ENCODE measurements at regions not wholly inside any gene's neighbourhood (a gene's known extent, or its start where the extent isn't known, plus 50 kb on each side); places are given as distances from the start of the nearest gene placed in this dataset.

DNA sequence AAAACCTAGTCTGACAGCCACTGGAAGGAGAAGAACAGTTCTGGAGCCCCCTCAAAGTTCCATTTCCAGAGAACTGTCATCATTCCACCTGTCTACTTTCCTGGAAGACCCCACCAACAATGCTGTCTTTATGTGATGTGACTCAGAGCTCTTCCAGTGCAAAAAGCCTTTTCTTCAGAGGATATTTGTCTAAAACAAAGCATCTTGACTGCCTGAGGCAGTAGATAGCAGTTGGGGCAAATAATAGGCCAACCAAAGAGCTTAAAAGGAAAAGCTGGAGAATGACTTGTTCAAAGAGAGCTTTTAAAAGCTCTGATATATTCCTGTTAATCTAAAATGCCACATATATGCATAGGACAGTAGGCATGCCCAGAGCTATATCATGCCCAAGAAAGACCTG is 62.6 kb downstream of the MIS18A start:
- intact Hi-C loops (cut with DNase I): no loop called here
- no peak for DNase-seq (ENCODE audit: low spot score)

DNA sequence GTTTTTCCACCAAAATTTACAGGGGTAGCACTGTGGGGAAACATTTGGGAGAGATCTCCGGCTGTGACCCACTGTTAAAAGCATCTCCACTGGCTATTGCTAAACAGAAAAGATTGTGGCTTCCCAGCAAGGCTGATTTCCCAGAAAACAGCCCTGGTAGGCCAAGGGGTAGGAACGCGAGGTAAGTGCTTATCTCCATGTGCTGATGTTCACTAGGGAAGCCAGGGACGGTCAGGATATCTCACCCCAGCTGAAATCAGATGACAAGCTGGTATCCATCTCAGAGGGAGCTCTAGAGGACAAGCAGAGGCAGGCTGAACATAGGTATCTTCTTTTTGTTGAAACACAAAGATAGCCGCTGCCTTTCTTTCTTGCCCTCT is 63.6 kb downstream of the MIS18A start:
- intact Hi-C loops (cut with DNase I): no loop called here
- no peak for DNase-seq (ENCODE audit: low spot score)

DNA sequence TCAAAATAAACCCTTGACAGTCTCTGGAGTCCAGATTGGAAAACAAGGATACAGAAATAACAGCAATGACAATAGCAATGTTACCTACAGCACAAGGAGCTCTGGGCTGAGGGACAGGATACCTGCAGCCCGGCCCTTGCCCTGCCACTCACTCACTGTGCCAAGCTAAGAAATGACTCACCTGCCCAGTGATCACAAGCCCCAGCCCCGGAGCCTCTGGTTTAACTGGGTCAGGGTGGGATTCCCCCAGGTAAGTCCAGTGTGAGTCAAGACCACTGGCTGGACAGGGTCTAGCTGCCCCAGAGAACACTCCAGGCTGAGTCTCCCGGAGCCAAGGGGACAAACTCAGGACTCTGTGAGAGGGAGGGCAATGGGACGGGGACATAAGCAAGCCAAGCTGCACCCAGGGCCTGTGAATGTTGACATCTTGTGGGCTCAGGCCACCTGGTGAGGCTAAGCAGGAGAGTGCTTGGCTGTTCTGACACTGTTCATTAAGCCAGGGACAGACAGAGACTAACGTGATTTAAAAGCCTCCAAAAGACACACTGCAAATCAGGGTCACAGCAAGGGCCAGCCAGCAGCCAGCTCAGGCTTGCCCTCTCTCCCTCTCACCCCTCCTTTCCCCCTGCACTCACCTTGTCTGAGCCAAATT is 64.1 kb downstream of the MIS18A start:
- intact Hi-C loops (cut with DNase I): no loop called here
- DNase-seq (ENCODE audit: low spot score): no peak

DNA sequence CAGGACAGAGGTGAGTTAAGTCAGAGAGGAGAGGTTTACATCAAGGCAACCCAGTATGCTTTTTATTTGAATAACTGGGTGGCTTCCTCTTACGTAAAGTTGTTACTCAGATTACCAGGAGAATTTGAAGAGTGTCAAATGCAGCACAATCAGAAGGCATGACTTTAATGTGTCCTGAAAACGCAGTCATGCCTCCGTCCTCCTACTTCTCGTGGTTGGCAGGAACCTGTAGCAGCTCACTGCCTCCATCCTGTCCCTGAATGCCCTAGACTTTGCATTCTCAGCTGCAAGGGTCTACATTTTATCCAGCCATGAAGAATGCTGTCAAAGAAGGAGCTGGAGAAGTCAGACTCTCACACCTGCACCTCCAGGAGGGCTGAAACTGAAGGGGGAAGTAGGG is 66.7 kb downstream of the MIS18A start:
- no peak for DNase-seq (ENCODE audit: low spot score)
- intact Hi-C loops (cut with DNase I): no loop called here

DNA sequence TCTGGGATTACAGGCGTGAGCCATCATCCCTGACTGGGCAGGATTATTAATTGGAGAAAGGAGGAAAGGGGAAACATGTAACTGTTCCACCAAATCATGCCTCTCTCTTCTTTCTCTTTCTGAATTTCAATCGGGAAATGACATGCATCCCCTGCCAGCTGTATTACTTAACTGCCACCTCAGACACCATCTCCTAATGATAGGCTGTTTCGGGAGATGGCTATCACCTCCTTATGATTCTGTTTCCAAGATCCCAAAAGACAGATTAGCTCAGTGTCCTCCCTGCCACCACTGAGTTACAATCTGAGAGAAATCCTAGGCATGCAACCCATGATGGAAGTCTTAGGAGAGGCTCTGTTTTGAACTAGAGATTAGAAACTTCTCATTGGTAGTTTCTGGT is 67.5 kb downstream of the MIS18A start:
- no peak for DNase-seq (ENCODE audit: low spot score)
- intact Hi-C loops (cut with DNase I): no loop called here

DNA sequence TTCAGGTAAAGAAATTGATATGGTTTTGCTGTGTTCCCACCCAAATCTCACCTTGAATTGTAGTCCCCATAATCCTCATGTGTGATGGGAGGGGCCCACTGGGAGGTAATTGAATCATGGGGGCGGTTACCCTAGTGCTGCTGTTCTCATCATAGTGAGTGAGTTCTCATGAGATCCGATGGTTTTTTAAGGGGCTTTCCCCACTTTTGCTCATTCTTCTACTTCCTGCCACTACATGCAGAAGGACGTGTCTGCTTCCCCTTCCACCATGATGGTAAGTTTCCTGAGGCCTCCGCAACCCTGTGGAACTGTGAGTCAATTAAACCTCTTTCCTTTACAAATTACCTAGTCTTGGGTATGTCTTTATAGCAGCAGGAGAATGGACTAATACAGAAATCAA is 69.3 kb downstream of the MIS18A start:
- intact Hi-C loops (cut with DNase I): no loop called here
- DNase-seq (ENCODE audit: low spot score): no peak

DNA sequence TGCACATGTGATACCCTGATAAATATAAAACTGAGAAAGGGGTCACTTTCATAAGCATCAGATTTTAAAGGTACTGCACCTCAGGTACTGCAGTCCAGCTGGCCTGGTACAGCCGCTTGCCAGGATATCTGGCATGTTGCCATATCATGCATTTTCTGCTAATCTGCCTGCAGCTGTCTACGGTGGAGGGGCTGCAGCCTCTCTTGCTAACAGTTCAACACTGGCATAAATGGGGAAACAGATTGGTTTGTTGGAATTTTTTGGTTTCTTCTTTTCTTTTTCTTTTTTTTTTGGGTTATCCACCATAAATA is 71.5 kb downstream of the MIS18A start:
- intact Hi-C loops (cut with DNase I): no loop called here
- no peak for DNase-seq (ENCODE audit: low spot score)

DNA sequence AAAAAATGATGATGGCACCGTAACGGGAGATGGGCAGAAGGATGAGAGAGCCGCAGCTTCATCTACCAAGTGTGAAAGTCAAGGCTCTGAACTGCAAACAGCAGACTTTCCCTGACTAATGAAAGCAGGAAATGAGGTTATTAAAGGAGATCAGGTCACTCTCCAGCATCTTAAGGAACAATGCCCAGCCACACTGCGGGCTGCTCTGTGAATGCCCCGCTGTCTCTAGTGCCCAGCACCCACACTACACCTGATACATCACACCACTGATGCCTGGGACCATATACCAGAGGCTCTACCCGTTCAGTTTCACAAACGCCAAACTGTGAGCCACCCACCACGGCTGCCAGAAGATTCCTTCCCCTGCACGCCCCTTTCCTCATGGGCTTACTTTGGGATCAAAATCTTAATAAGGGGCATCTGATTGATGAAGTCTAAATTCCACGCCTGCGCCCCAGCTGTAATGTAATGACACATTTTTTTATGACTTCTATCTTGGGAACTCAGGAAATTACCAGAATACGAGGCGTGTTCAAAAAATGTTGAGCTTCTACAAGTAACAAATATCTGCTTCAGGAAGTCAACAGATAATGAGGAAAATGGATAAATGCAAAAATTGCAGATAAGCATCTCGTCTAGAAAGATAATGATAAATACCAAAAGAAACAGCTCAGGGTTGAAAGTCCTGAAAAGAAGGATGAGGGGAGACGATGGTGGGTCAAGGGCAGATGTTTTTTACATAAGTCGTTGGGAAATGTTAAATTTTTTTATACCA is 72.0 kb downstream of the MIS18A start:
- DNase-seq (ENCODE audit: low spot score): no peak
- intact Hi-C loops (cut with DNase I): no loop called here

DNA sequence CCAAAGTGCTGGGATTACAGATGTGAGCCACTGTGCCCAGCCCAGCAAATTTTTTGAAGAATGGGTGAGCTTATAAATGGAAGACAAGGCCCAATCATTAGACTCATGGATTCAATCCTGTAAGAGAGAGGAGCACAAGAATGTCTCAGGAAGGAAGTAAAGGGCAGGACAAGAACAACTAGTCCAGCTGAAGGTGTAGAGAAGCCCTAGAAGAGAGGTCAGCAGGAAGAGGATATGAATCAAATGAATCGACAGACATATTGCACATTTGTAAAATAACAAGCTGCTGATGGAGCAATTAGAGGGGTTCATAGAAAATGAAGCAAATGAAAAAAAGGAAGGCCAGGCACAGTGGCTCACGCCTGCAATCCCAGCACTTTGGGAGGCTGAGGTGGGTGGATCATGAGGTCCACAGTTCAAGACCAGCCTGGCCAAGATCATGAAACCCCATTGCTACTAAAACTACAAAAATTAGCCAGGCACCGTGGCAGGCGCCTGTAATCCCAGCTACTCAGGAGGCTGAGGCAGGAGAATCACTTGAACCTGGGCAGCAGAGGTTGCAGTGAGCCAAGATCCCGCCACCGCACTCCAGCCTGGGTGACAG is 74.9 kb downstream of the MIS18A start:
- intact Hi-C loops (cut with DNase I): no loop called here
- no peak for DNase-seq (ENCODE audit: low spot score)

DNA sequence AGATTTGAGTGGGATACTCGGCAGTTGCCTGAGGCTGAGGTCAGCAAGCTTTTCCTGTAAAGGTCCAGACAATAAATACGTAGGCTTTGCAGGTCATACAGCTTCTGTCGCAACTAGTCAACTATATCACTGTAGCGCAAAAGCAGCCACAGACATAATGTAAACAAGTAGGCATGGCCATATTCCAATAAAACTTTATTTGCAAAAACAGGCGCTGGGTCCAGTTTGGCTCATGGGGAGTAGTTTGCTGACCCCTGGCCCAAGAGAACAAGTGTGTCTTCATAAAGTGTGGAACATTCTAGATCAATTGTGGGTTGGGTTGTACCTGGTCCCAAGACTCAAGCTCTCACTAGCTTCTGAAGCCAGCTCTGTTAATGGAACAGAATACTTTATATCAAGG is 78.8 kb downstream of the MIS18A start:
- no peak for DNase-seq (ENCODE audit: low spot score)
- intact Hi-C loops (cut with DNase I): no loop called here

DNA sequence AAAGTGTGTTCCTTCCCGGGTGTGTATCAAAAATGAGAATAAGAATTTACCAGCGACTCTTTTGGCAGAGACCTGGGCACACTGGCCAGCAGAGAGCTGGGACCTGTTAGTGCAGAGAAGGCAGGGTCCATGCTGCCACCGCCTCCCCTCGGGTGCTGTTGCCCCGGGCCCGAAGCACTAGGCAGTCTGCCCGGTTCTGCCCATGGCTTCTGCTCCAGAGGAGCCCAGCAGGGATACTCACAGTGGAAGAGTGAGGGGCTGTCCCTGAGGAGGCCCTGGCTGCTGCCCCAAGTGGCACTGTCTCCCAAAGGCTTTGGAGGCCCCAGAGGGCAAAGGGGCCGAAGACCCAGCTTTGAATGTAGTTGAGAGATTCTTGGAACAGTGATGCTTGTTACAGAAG is 80.5 kb downstream of the MIS18A start:
- intact Hi-C loops (cut with DNase I): no loop called here
- DNase-seq (ENCODE audit: low spot score): no peak

DNA sequence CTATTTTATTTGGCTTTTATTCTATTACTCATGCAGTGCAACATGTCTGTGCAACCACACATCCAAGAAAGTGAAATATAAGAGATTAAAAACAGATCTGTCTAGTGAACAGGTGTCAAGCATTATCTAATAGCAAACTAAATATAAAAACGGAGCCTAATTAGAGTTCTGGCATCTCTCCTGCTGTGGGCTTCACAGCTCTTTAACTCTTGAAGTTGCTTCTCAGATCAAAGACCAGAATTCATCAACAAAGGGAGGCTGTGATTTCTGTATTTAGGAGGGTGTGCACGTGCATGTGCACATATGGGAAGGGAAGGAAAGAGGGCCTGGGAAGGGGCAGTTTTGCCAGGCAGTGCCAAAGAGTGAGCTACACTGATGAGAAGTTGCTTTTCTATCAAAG is 81.0 kb downstream of the MIS18A start:
- intact Hi-C loops (cut with DNase I): no loop called here
- DNase-seq (ENCODE audit: low spot score): no peak

DNA sequence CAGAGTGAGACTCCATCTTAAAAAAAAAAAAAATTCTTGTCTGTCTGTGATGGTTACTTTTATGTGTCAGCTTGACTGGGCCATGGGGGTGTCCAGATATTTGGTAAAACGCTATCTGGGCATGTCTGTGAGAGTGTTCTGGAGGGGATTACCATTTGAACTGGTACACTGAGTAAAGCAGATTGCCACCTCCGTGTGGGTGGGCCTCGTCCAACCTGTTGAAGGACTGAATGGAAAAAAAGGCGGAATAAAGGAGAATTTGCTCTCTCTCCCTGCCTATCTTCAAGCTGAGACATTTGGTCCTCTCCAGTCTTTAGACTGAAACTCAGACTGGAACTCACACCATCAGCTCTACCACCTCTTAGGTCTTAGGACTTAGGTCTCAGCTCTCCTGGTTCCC is 82.8 kb downstream of the MIS18A start:
- intact Hi-C loops (cut with DNase I): no loop called here

DNA sequence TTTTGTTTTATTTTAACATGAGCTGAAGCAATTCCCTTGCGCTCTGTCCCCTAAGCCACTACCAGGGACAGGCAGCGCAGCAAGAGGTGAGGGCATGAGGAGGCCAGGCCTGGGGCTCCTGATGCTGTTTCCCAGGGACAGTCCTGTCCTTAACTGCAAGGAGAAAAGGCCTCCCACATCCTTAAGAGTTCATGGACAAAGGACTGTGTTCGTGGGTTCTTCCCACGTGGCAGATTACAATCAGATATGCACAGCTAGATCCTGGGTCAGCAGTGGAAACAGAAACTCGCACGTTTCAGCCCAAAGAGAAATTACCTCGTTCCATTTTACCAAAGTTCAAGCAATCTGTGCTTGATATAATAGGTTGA is 85.8 kb downstream of the MIS18A start:
- DNase-seq (ENCODE audit: low spot score): no peak
- intact Hi-C loops (cut with DNase I): no loop called here

More for the DNA sequence above, 82.8 kb downstream of the MIS18A start:
- DNase-seq (ENCODE audit: low spot score): no peak

DNA sequence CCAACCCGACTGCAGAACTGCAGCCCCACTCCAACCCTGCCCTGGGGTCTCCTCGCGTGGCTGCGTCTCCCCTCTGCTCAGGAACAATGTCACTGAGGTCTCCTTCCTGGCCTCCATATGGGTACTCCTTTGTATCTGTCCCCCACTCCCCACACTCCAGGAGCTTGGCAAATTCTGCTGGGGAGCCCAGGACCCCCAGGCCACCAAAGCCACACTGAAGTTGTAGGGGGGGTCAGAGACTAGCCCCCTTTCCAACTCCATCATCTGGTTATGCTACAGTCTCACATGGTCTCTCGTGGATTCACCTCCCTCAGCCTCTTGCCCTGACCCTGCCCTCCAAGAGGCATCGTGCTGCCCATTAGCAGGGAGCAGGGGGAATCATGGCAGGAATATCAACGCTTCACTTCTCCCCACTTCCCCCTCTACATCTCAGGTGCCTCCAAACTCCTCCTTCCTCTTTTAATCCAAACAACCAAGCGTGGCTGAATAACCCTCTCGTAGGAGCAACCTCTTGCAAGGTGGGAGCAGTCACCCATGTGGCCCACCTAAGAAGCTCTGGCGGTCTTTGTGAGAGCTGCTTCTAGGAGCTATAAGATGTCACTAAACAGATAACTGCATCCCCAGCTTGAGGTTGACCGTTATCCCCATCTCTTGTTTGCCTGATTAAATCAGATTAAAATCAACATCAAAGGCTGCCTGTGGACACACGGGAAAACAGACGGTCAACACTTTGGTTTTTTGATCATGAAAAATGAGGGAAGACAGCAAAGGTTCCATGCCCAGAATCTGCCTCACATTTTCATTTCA is 86.4 kb downstream of the MIS18A start:
- DNase-seq (ENCODE audit: low spot score): no peak
- intact Hi-C loops (cut with DNase I): no loop called here

DNA sequence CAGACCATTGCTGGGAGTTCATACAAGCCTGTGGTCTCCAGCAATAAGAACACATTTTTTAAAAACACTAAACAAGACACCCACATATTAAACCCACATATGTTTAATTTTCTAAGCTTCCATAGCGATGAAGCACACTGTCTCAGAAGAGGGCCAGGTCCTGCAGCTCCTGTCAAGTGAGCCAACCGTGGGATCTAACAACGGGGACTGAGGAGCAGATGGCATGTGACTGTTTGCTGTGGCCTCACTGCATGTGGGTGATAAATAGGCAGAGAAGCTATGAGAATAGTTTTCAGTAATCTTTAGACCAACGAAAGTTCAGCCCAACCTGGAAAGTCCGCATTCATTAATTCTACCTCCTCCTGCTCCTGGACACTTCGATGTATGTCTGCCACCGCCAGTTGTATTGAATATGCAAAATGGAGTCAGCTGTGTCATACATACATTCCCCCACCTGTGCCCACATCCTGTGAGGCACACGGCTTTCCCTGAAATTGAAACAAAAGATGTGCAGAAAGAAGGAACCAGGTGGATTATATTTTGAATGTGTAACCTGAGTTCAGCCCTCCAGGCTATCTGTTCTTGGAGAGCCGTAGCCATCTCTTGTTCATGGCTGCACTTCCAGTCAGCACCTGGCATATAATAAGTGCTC is 88.2 kb downstream of the MIS18A start:
- intact Hi-C loops (cut with DNase I): no loop called here
- no peak for DNase-seq (ENCODE audit: low spot score)

DNA sequence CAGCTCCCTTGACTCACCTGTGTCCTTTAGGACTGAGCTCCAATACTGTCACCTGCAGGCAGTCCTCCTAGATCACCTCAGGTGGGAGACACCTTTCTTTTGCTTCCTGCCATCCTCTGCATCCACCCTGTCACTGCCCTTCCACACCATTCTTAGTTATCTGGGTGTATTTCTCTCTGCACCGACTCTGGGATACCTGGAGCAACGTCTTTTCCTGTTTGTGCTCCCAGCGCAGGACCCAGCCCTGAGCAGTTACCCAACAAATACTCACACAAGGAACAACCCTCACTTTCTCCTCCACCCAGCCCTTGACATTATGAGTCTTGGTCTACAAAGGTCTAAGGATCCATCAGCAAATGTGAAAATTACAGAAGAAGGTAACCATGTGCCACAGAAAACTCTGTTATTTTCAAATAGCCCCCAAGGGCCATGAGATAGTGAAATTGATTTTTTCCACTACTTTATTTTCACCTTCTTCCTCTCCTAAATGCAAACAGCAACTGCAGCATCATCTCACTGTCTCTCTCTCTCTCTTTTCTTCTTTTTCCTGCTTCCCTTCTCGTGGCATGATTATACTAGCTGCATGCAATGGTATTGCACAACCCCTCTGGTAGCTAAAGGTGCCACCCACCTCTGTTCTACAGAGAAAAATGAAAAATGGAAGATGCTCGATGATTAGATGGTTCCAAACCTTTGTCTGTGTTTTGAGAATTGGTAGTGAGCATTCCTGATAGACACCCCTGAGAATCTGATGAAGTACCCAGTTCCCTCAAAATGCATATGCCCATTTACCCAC is 89.0 kb downstream of the MIS18A start:
- no peak for DNase-seq (ENCODE audit: low spot score)
- intact Hi-C loops (cut with DNase I): no loop called here

DNA sequence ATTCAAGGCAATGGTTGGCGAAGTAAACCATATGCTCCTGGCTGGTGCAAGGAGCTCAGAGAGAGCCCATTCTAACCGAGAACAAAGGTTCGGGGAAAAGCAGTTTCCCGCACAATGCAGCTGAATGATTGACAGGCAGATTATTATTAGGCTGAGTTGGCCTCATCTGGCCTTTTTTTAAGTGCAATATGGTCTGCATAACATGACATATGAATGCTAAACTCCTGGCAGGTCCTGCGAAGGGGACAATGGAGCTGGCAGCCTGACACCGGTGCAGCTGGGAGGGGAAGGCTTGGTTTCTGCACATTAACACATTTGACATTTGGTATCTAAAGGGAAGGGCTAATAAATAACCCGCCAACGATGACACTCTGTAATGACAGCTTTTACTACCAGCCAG is 92.0 kb downstream of the MIS18A start:
- intact Hi-C loops (cut with DNase I): no loop called here
- DNase-seq (ENCODE audit: low spot score): no peak

DNA sequence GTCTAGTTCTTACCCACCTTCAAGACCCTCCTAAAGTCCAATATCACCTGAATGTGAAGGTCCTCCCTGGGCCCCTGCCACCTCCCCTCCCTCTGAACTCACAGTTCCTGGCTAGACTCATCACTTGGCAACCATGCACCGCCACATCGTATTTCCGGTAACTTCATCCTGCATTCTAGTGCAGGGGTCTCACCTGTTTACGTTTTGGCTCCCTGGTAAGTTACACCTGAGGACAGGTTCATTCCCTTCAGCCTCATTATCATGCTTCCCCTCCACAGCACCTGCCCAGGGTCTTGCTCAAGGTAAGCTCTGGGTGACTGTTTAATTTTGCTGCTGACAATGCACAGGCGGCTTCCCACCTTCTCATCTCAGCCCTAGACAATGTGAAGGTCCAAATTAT is 93.1 kb downstream of the MIS18A start:
- intact Hi-C loops (cut with DNase I): no loop called here
- DNase-seq (ENCODE audit: low spot score): no peak

All from cardiac septum (tissue), 1 donor.